Gastroesophageal sphincter (tissue), 4 donors: ENCODE measurements at regions not wholly inside any gene's neighbourhood (a gene's known extent, or its start where the extent isn't known, plus 50 kb on each side); places are given as distances from the start of the nearest gene placed in this dataset.

Source experiments
- ATAC-seq: fragments of 150-250 bp; one replicate; pipeline ENCODE4 v1.9.1; 2016; ENCODE audit warnings: mild to moderate bottlenecking, moderate library complexity
- H3K27ac ChIP-seq, 4 donors: fragments of 200-600 bp; sonication (generic) in 3 of 4; 1 replicate in 3 of 4; 2 replicates in 1 of 4; pipeline ENCODE4 v1.5.1; 2016 to 2019
- H3K27me3 ChIP-seq: fragments of 200-600 bp; sonication (generic); one replicate; pipeline ENCODE4 v1.5.1; 2019
- H3K36me3 ChIP-seq, 2 donors: fragments of 200-600 bp; sonication (generic); one replicate each; pipeline ENCODE4 v1.5.1; 2019; ENCODE audit warnings: control low read depth in 1 of 2
- H3K4me1 ChIP-seq, 3 donors: fragments of 200-600 bp; sonication (generic); 1 replicate in 2 of 3; 2 replicates in 1 of 3; pipeline ENCODE4 v1.5.1; 2016 to 2019; ENCODE audit warnings: control low read depth in 2 of 3
- H3K4me3 ChIP-seq, 2 donors: fragments of 200-600 bp; sonication (generic); one replicate each; pipeline ENCODE4 v1.5.1; 2019; ENCODE audit warnings: mild to moderate bottlenecking in 1 of 2, moderate library complexity in 1 of 2
- H3K9me3 ChIP-seq, 3 donors: fragments of 200-600 bp; sonication (generic); one replicate each; pipeline ENCODE4 v1.5.1; 2017 to 2019; ENCODE audit warnings: control low read depth in 2 of 3
- CTCF ChIP-seq, 4 experiments: fragments of 200-600 bp in 2 of 4; fragments of 450-650 bp in 2 of 4; sonication (generic) in 1 of 4; IDR thresholded peaks; one replicate each; pipeline ENCODE4 v1.5.1; 2017 to 2019; ENCODE audit warnings: antibody characterized with exemption in 4 of 4, mild to moderate bottlenecking in 2 of 4, moderate library complexity in 2 of 4
- EP300 ChIP-seq: sonication (generic); formaldehyde crosslinking; IDR thresholded peaks from one replicate; pipeline ENCODE4 v1.6.1; 2017; ENCODE audit warnings: antibody characterized with exemption, mild to moderate bottlenecking
- POLR2A ChIP-seq, 2 donors: fragments of 450-650 bp; IDR thresholded peaks; one replicate each; pipeline ENCODE4 v1.6.1; 2017; ENCODE audit warnings: antibody characterized with exemption in 2 of 2, mild to moderate bottlenecking in 2 of 2, moderate library complexity in 1 of 2
- POLR2AphosphoS5 ChIP-seq: sonication (generic); formaldehyde crosslinking; IDR thresholded peaks from one replicate; pipeline ENCODE4 v1.6.1; 2017; ENCODE audit warnings: antibody characterized with exemption
- WGBS, 2 donors: methylation state at CpG; one replicate each; pipeline ENCODE4 v1.1.5; 2018; ENCODE audit warnings: low coverage in 1 of 2; 5-methylcytosine and 5-hydroxymethylcytosine counted together

- no peaks in the 10 kb centered on the region for H3K9me3 ChIP-seq
- WGBS, 2 donors, result 88% methylated on average over 5 of the region's 7 CpGs; no CpG with 5 or more reads in 1 of the 2 donors
- H3K27me3 ChIP-seq, result no peaks in the 10 kb centered on the region
- no peak for ATAC-seq
- no peak overlapping the region for H3K27ac ChIP-seq
- TF ChIP-seq EP300, result no peak
- TF ChIP-seq CTCF (IDR thresholded peaks at IDR 0.05), result no peak
- no peak for TF ChIP-seq POLR2A (IDR thresholded peaks at IDR 0.05)
- no peak for TF ChIP-seq POLR2AphosphoS5
- H3K4me3 ChIP-seq, result no peak overlapping the region
- H3K4me1 ChIP-seq, result no peaks in the 10 kb centered on the region
- H3K36me3 ChIP-seq, result no peaks in the 10 kb centered on the region
These were observed 120.4 kb downstream of the EMX2 start for GRCh38 chr10:117662751-117663540.

GRCh38 chr10:117663750-117664149, 121.2 kb downstream of the EMX2 start:
- Histone ChIP-seq H3K4me1 (no peaks in the 10 kb centered on the region), H3K4me3 (no peak overlapping the region), H3K27ac (no peak overlapping the region), H3K36me3 (no peaks in the 10 kb centered on the region), H3K9me3 (no peaks in the 10 kb centered on the region), H3K27me3 (no peaks in the 10 kb centered on the region)
- 0% methylated on average over 2 of the region's 2 CpGs for WGBS, 2 donors
- TF ChIP-seq CTCF (IDR thresholded peaks at IDR 0.05), result no peak
- no peak for TF ChIP-seq POLR2AphosphoS5
- TF ChIP-seq EP300, result no peak
- no peak for TF ChIP-seq POLR2A (IDR thresholded peaks at IDR 0.05)
- ATAC-seq, result no peak

- no peaks in the 10 kb centered on the region for H3K9me3 ChIP-seq
- no peak overlapping the region for H3K4me3 ChIP-seq
These were observed 121.7 kb downstream of the EMX2 start for GRCh38 chr10:117664288-117664687.

GRCh38 chr10:117666166-117666565, 123.6 kb downstream of the EMX2 start:
- no peak overlapping the region for H3K27ac ChIP-seq
- no peaks in the 10 kb centered on the region for H3K9me3 ChIP-seq
- H3K36me3 ChIP-seq, result no peaks in the 10 kb centered on the region
- WGBS, 2 donors, result 67 to 73% methylated on average over 1 to 2 of the region's 5 CpGs
- no peaks in the 10 kb centered on the region for H3K27me3 ChIP-seq
- H3K4me1 ChIP-seq, result no peaks in the 10 kb centered on the region
- H3K4me3 ChIP-seq, result no peak overlapping the region
- TF ChIP-seq EP300 (no peak), POLR2A (IDR thresholded peaks at IDR 0.05) (no peak), POLR2AphosphoS5 (no peak), CTCF (IDR thresholded peaks at IDR 0.05) (no peak)
- no peak for ATAC-seq

More at GRCh38 chr10:117664288-117664687, 121.7 kb downstream of the EMX2 start:
- ATAC-seq, result no peak
- Histone ChIP-seq H3K4me1 (no peaks in the 10 kb centered on the region), H3K27me3 (no peaks in the 10 kb centered on the region), H3K27ac (no peak overlapping the region), H3K36me3 (no peaks in the 10 kb centered on the region)
- TF ChIP-seq POLR2A (IDR thresholded peaks at IDR 0.05) (no peak), POLR2AphosphoS5 (no peak), EP300 (no peak), CTCF (IDR thresholded peaks at IDR 0.05) (no peak)
- 80 to 89% methylated on average over 4 to 5 of the region's 5 CpGs for WGBS, 2 donors

- no peak for TF ChIP-seq POLR2A (IDR thresholded peaks at IDR 0.05)
- TF ChIP-seq EP300, result no peak
- TF ChIP-seq CTCF (IDR thresholded peaks at IDR 0.05), result no peak
- no peak for TF ChIP-seq POLR2AphosphoS5
- Histone ChIP-seq H3K27ac (no peak overlapping the region), H3K27me3 (no peaks in the 10 kb centered on the region), H3K36me3 (no peaks in the 10 kb centered on the region), H3K9me3 (no peaks in the 10 kb centered on the region), H3K4me3 (no peak overlapping the region), H3K4me1 (no peaks in the 10 kb centered on the region)
- no peak for ATAC-seq
- WGBS, 2 donors, result 93% methylated on average over 2 of the region's 2 CpGs; no CpG with 5 or more reads in 1 of the 2 donors
These were observed 124.4 kb downstream of the EMX2 start for GRCh38 chr10:117666965-117667364.
